GM18858 (cell line): ENCODE measurements at regions not wholly inside any gene's neighbourhood (a gene's known extent, or its start where the extent isn't known, plus 50 kb on each side); places are given as distances from the start of the nearest gene placed in this dataset.

Experiments
- ATAC-seq: cut with Tn5 transposase; IDR thresholded peaks from one replicate; pipeline ENCODE4 v1.9.1; 2021; ENCODE audit not compliant: unreplicated experiment

- ATAC-seq, result no peak
Measured at GRCh38 chr9:129321286-129322021, 143.4 kb upstream of the IER5L start.

- peak; percentile 53 for ATAC-seq
Measured at GRCh38 chr9:129320575-129321285, 142.7 kb upstream of the IER5L start.

GRCh38 chr9:129319938-129320481 lies 141.9 kb upstream of the IER5L start:
- ATAC-seq, result no peak

GRCh38 chr9:129319076-129319937 lies 141.2 kb upstream of the IER5L start:
- no peak for ATAC-seq

- ATAC-seq, result no peak
Measured at GRCh38 chr9:129318121-129319075, 140.3 kb upstream of the IER5L start.

- ATAC-seq, result no peak
Measured at GRCh38 chr9:129317179-129318011, 139.3 kb upstream of the IER5L start.

- ATAC-seq, result no peak
Measured at GRCh38 chr9:129316281-129317030, 138.4 kb upstream of the IER5L start.

- no peak for ATAC-seq
Measured at GRCh38 chr9:129313331-129313955, 135.4 kb upstream of the IER5L start.

GRCh38 chr9:129312251-129313122 lies 134.4 kb upstream of the IER5L start:
- no peak for ATAC-seq

GRCh38 chr9:129311643-129312042 lies 133.6 kb upstream of the IER5L start:
- no peak for ATAC-seq

GRCh38 chr9:129310666-129311350 lies 132.7 kb upstream of the IER5L start:
- no peak for ATAC-seq

- no peak for ATAC-seq
Measured at GRCh38 chr9:129309906-129310305, 131.8 kb upstream of the IER5L start.

GRCh38 chr9:129309041-129309430 lies 131.0 kb upstream of the IER5L start:
- ATAC-seq, result no peak

GRCh38 chr9:129307227-129307970 lies 129.3 kb upstream of the IER5L start:
- ATAC-seq, result no peak

- ATAC-seq, result no peak
Measured at GRCh38 chr9:129306318-129306973, 128.4 kb upstream of the IER5L start.
